H1 (cell line): ENCODE measurements at regions not wholly inside any gene's neighbourhood (a gene's known extent, or its start where the extent isn't known, plus 50 kb on each side); places are given as distances from the start of the nearest gene placed in this dataset.

Experiments
- CHD1 ChIP-seq: IDR thresholded peaks from 2 replicates; pipeline ENCODE4 v1.6.1; 2012; ENCODE audit warnings: low read depth, low read length, improper control_type of control experiment
- FOSL1 ChIP-seq: IDR thresholded peaks from 2 replicates; pipeline ENCODE4 v1.6.1; 2011; ENCODE audit warnings: mild to moderate bottlenecking, low read depth, low read length, moderate library complexity; ENCODE audit not compliant: insufficient read depth
- KDM4A ChIP-seq: IDR thresholded peaks from one replicate; pipeline ENCODE4 v1.7.1; 2012; ENCODE audit warnings: low read depth, mild to moderate bottlenecking, moderate library complexity, low read length, inconsistent platforms; ENCODE audit not compliant: severe bottlenecking
- POU5F1 ChIP-seq: IDR thresholded peaks from 2 replicates; pipeline ENCODE4 v1.6.1; 2011; ENCODE audit warnings: low read depth, mild to moderate bottlenecking, low read length, moderate library complexity
- RFX5 ChIP-seq: IDR thresholded peaks from 2 replicates; pipeline ENCODE4 v1.6.1; 2011; ENCODE audit warnings: low read depth, low read length, improper control_type of control experiment, borderline replicate concordance
- TEAD4 ChIP-seq: IDR thresholded peaks from 2 replicates; pipeline ENCODE4 v1.6.1; 2012; ENCODE audit warnings: low read depth, low read length, inconsistent platforms, mixed read lengths

DNA sequence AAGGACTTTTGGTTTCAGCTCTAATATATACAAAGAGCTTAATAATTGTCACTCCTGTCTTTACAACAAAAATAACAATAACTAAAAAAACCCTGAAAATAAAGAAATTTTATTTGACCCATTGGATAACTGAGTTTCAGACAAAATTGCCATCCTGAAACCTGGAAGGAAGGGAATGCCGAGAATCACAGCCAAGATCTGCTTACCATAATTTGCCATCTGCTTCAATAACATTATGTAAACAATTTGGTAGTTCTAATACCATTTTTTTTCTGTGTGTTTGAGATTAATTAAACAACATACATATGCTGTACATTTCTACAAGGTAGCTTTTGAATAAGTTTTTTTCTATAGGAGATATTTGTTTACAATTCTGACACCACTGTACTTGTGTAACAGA lies 596.3 kb upstream of the MGAT4C start (continued):
- TF ChIP-seq FOSL1 (no peak), CHD1 (no peak), POU5F1 (no peak), TEAD4 (no peak), KDM4A (no peak), RFX5 (no peak)
